Fibroblast of peridontal ligament (primary cell): ENCODE measurements at regions not wholly inside any gene's neighbourhood (a gene's known extent, or its start where the extent isn't known, plus 50 kb on each side); places are given as distances from the start of the nearest gene placed in this dataset.

Experiments
- DNase-seq: peaks from one replicate; pipeline ENCODE4 v3.0.0-alpha.2; 2010; ENCODE audit errors: extremely low read depth

GRCh38 chr10:78707745-78708144 lies 361.0 kb upstream of the ZMIZ1 start:
- DNase-seq: no peak

GRCh38 chr10:78712147-78712546 lies 356.6 kb upstream of the ZMIZ1 start:
- DNase-seq: no peak

- DNase-seq: no peak
Measured at GRCh38 chr10:78713659-78714058, 355.1 kb upstream of the ZMIZ1 start.

GRCh38 chr10:78714225-78714624 lies 354.5 kb upstream of the ZMIZ1 start:
- no peak for DNase-seq

GRCh38 chr10:78715435-78715834 lies 353.3 kb upstream of the ZMIZ1 start:
- no peak for DNase-seq

GRCh38 chr10:78716043-78716660 lies 352.6 kb upstream of the ZMIZ1 start:
- no peak for DNase-seq

- peak; percentile 67 for DNase-seq
Measured at GRCh38 chr10:78717200-78717599, 351.6 kb upstream of the ZMIZ1 start.

- DNase-seq: peak; percentile 39
Measured at GRCh38 chr10:78718032-78718572, 350.7 kb upstream of the ZMIZ1 start.

GRCh38 chr10:78719276-78719675 lies 349.5 kb upstream of the ZMIZ1 start:
- no peak for DNase-seq

GRCh38 chr10:78720091-78720490 lies 348.7 kb upstream of the ZMIZ1 start:
- no peak for DNase-seq

GRCh38 chr10:78721231-78721630 lies 347.5 kb upstream of the ZMIZ1 start:
- DNase-seq: no peak

GRCh38 chr10:78724846-78725245 lies 343.9 kb upstream of the ZMIZ1 start:
- DNase-seq: no peak

GRCh38 chr10:78726171-78726570 lies 342.6 kb upstream of the ZMIZ1 start:
- no peak for DNase-seq

- DNase-seq: no peak
Measured at GRCh38 chr10:78727251-78727650, 341.5 kb upstream of the ZMIZ1 start.

GRCh38 chr10:78727728-78728127 lies 341.0 kb upstream of the ZMIZ1 start:
- no peak for DNase-seq

- no peak for DNase-seq
Measured at GRCh38 chr10:78728176-78728575, 340.6 kb upstream of the ZMIZ1 start.

GRCh38 chr10:78729366-78729765 lies 339.4 kb upstream of the ZMIZ1 start:
- DNase-seq: no peak

- no peak for DNase-seq
Measured at GRCh38 chr10:78729800-78730199, 339.0 kb upstream of the ZMIZ1 start.

- no peak for DNase-seq
Measured at GRCh38 chr10:78730754-78731153, 338.0 kb upstream of the ZMIZ1 start.

GRCh38 chr10:78731675-78732074 lies 337.1 kb upstream of the ZMIZ1 start:
- DNase-seq: no peak

GRCh38 chr10:78732381-78732780 lies 336.4 kb upstream of the ZMIZ1 start:
- DNase-seq: no peak

- DNase-seq: no peak
Measured at GRCh38 chr10:78736926-78737630, 331.7 kb upstream of the ZMIZ1 start.
